Erythroblast (primary cell): ENCODE measurements at regions not wholly inside any gene's neighbourhood (a gene's known extent, or its start where the extent isn't known, plus 50 kb on each side); places are given as distances from the start of the nearest gene placed in this dataset.

Experiments
- DNase-seq, 2 experiments: peaks; one replicate each; lab custom pipeline; 2025; lab: John Stamatoyannopoulos, UW
- GATA1 ChIP-seq: IDR thresholded peaks from 2 replicates; pipeline ENCODE4 v1.6.1; 2011; ENCODE audit warnings: low read depth, mild to moderate bottlenecking, control low read depth, low read length, moderate library complexity
- POLR2A ChIP-seq: IDR thresholded peaks from 2 replicates; pipeline ENCODE4 v1.6.1; 2011; ENCODE audit warnings: mild to moderate bottlenecking, low read length

DNA sequence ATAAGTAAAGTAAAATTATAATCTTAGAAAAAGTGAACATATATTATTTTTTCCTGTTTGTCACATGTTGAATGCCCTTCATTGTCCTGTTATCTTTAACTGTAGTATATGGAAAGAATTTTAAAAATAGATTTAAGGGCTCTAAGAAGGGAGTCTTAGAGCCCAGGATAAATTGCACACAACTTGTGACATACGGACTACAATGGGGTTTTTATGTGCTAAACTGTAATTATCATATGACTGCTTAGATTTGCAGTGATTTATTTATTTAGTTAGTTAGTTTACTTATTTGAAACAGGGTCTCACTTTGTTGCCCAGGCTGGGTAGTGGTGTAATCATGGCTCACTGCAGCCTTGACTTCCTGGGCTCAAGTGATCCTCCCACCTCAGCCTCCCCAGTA lies 187.8 kb upstream of the HMGA2 start:
- no peak for DNase-seq

DNA sequence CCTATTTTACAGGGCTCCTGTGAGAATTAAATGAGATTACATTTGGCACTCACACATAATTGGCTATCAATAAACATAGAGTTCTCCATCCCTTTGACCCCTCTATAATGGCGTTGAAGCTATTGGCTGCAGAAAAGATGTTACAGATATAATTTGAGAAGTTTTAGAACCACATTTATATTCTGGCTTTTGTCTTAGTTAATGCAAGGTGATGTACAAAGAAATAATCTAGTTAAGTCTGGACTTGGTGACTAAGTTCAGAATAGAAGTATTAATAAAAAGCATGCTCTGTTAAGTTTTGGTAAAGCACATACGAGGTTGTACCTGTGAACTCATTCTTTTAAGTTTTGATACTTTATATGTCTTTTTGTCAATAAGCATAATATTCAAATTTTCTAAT lies 187.1 kb upstream of the HMGA2 start:
- no peak for TF ChIP-seq POLR2A
- TF ChIP-seq GATA1, result no peak

More for the DNA sequence above, 187.8 kb upstream of the HMGA2 start:
- TF ChIP-seq GATA1, result no peak
- TF ChIP-seq POLR2A, result no peak

DNA sequence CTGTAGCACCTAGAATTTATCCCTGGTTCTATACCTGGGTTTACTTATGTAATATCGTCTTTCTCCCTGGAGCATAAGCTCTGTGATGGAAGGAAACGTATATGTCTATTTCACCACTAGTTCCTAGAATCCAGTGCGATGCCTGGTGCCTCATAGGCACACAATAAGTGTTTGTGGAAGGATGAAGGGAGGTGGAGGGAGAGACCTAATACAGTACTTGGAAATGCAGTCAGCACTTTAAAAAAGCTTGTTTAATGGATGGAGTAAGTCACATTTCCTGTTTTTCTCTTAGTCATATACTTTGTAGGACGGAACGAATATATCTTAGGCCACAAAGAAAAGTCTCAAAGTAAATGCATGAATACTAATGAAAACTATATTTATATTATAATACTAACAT lies 186.5 kb upstream of the HMGA2 start:
- no peak for TF ChIP-seq GATA1
- no peak for TF ChIP-seq POLR2A

More for the DNA sequence above, 187.1 kb upstream of the HMGA2 start:
- DNase-seq, result no peak

DNA sequence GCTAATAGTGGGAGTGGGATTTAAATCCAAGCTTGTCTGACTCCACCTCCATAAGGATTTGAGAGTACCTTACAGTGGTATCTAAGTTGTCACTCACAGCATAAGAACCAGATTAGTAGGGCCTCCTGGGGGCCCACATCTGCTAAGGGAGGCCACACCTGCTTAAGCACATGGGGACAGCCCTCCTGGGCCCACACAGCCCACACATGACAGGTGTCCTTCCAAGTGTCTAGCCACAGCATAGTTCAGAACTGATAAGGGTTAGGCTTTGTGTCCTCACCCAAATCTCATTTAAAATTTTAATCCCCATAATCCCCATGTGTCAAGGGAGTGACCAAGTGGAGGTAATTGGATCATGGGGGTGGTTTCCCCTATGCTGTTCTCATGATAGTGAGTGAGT lies 186.0 kb upstream of the HMGA2 start:
- no peak for TF ChIP-seq GATA1
- TF ChIP-seq POLR2A, result no peak
- no peak for DNase-seq

More for the DNA sequence above, 186.5 kb upstream of the HMGA2 start:
- DNase-seq, result no peak

DNA sequence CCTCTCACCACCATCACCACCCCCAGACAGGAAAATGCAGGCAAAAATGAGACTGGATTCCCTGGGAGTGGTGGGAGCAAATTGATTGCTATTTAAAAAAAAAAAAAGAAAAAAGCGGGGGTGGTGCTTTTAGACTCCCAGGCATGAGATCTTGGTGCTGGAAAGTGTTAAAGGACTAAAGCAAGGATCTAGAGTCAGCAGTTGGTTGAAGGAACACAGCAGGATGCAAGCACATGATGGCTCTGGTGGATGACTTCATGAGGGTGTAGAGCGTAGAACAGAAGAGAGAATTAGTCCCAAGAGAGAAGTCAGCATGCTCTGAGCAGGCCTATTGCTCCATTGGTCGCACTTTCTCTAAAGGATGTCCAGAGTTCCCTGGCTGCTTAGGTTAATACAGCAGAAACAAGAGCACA lies 183.8 kb upstream of the HMGA2 start:
- no peak for DNase-seq
- TF ChIP-seq GATA1 (no peak), POLR2A (no peak)

DNA sequence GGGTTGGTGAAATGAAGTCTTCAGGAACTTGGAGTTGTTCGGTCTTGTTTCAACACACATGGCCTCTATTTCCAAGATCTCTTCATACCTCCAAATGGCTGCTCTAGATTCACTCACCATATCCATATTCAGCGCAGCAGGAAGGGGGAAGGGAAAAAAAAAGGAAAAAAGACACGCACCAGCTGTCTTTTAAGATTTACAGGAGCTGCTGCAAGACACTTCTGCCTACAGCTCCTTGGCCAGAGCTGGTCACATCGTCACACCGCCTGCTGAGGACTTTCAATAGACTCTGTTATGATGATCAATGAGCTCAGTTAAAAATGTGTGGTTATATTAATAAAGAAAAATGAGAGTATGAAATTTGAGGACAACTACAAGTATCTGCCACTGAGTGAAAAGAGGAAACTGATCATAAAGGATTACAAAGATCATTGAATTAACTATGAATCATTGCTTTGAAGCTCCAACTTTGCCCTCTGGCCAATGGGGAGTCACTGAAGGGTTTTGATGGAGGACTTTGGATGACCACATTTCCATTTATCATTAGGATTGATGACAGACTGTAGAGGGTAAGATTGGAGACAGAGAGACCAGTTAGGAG lies 182.1 kb upstream of the HMGA2 start:
- DNase-seq, result no peak
- TF ChIP-seq GATA1 (no peak), POLR2A (no peak)

DNA sequence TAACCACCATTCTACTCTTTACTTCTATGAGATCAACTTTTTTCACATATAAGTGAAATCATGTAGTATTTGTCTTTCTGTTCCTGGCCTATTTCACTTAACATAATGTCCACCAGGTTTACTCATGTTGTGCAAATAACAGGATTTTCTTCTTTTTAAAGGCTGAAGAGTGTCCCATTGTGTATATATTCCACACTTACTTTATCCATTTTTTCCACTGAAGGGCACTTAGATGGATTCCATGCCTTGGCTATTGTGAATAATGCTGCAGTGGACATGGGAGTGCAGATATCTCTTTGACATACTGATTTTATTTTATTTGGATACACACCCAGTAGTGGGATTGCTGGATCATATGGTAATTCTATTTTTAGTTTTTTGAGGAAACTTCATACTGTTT lies 181.1 kb upstream of the HMGA2 start:
- no peak for TF ChIP-seq GATA1
- no peak for DNase-seq

DNA sequence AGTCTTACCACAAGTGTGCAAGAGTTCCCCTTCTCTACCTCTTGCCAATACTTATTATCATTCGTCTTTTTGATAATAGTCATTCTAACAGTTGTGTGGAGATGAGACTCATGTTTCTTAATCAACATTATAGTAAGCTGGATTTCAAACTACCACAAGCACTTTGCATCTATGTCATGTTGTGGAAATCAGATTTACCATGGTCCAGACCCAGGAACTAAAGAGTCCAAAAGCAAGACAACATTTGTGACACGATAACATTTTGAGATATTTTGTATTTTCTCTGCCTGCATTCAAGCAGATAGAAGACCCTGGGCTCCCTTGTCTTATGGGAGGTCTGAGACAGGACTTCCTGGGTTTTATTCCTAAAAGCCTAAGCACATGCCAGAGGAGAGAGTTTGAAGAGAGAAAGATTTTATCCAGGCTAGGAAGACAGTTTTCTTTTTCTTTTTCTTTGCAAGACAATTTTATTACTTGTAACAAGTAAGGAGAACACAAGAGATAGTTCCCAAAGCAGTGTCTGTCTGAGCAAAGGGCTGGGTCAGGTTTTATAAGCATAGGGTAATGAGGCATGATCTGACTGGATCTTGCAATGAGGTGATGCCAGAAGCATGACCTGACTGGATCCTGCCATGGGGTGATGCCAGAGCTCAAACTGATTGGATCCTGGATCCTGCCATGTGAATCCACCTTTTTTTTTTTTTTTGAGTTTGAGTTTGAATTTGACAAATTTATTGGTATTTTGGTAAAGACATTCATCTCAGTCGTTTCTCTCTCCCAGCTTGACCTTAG lies 180.5 kb upstream of the HMGA2 start:
- DNase-seq, result no peak
- TF ChIP-seq GATA1 (no peak), POLR2A (no peak)

DNA sequence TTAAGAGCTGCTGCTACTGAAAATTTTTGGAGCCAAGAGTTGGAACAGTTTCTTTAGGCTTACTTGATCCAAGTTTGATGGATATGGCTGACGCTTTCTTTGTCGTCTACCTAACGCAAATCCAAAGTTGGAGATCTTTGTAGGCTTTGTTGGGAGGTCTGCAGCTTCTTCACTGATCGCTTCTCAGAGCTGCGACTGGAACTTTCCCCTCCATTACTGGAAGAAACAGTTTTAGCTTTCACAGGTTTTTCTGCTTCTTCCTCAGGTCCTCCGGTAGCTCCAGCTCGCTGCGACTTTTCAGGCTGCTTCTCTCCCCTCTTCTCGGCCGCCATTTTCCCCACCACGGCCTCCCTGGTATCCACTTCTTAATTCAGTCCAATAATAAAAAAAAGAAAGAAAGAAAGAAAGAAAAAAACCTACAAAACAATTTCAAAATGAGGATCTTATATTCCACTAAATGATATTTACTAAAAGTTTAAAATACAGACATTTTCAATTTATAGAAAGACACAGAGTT lies 178.1 kb upstream of the HMGA2 start:
- DNase-seq, result no peak
- TF ChIP-seq POLR2A, result no peak
- TF ChIP-seq GATA1, result no peak

DNA sequence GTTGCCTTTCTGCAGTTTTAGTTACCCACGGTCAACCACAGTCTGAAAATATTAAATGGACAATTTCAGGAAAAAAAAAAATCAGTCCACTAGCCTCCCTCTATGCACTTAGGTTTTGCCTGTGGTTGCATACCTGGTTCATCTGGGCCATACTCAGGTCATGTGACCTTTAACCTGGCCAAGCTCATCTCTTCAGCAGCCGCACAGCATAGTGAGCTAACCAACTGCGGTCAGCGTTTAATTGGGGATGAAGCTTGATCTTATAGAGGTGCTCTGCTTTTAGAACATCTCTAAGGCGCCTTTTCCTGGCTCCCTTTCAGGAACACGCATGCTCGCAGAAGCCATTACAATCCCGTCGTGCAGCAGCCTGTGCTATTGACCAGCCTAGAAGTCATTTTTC lies 177.2 kb upstream of the HMGA2 start:
- TF ChIP-seq GATA1 (no peak), POLR2A (no peak)
- DNase-seq, result no peak

DNA sequence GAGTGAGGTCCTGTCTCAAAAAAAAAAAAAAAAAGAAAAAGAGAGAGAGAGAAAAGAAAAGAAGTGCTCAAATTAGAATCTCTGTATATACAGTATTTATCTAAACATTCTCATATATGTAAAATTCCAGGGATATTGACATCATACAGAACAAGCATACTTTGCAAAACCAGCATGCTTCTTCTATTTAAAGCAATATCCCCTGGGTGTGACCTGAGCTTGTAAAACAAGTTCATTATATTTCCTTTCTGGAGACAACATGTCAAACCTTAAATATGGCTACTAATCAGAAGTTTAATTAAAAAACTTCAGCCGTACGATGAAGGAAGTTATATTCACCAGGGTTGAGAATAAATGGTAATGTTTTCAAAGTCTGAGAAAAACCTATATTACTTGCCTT lies 175.8 kb upstream of the HMGA2 start:
- TF ChIP-seq POLR2A (no peak), GATA1 (no peak)
- no peak for DNase-seq

DNA sequence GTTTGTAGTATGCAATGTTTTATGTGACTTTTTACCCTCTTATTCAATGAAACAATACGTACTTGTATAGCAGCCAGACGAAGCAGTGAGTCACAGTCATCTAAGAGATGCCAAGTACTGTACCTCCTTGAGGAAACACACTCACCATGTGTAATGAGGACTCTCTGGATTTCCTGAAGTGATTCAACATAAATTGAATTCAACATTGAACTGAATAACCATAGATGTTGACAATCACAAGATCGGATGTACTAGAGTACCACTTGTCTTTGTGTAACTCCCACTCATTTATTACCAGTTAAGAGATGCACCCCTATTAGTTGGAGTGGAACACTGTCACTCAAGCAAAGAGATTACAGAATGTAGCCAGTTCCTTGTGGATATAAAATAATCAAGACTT lies 175.2 kb upstream of the HMGA2 start:
- DNase-seq, result no peak
- TF ChIP-seq GATA1 (no peak), POLR2A (no peak)

DNA sequence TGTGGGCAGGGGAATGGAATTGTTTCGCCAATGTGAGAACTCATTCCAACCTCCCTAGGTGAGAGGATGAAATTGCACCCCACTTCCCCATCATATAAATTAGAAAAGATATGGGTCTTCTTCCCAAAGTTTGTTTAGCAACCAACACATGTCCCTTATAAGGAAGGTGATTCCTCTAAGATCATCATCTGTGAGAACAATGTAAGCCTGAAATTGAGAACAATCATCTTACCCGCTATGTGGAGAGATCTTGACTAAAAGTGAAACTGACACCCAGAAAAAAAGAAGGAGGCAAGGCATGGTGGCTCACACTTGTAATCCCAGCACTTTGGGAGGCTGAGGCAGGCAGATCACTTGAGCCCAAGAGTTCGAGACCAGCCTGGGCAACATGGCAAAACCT lies 173.2 kb upstream of the HMGA2 start:
- no peak for TF ChIP-seq POLR2A
- TF ChIP-seq GATA1, result no peak
- no peak for DNase-seq

DNA sequence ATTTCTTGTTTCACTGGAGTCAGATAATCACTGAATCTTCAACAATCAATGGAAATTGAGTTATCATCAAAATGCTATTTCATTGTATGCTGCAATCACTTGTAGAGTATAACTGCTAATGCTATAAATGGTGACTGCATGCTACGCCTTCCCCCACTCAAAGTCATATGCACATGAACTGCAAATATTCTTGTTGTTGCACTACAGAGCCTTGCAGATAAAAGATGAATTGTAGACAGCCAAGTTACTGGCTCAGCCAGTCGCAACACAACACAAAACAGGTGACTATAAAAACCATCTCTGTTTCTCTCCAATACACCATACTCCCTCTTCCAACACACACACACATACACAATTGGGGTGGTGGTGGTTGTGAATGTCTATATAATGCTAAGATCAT lies 171.0 kb upstream of the HMGA2 start:
- no peak for DNase-seq
- no peak for TF ChIP-seq GATA1
- no peak for TF ChIP-seq POLR2A

DNA sequence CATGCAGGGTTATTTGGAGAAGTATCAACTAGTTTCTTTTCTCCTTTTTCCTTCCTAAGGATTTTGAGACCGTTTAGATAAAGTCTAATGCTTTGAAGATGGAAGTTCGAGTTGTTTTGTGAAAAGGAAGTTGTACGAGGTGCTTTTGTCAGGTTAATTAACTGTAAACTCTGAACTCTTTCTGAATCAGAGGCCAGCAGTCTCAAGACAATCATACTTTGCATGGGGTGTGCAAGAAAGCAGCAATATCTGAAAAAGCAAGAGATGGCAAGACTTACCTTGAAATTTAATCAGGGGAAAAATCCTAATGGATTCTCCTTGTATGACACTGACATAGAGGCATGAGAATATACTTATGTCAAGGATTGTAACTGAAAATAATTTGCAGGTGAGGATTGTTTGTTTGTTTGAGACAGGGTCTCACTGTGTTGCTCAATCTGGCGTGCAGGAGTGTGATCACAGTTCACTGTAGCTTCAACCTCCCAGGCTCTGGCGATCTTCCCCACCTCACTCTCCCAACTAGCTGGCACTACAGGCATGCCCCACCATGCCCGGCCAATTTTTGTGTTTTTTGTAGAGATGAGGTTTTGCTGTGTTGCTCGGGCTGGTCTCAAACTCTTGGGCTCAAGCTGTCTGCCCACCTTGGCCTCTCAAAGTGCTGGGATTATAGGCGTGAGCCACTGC lies 170.2 kb upstream of the HMGA2 start:
- no peak for DNase-seq
- TF ChIP-seq POLR2A, result no peak
